Stomach (tissue), 8 donors: ENCODE measurements at regions not wholly inside any gene's neighbourhood (a gene's known extent, or its start where the extent isn't known, plus 50 kb on each side); places are given as distances from the start of the nearest gene placed in this dataset.

Experiments used
- DNase-seq, 2 donors: peaks; one replicate each; pipeline versions ENCODE4 v3.0.0 to v3.0.0-alpha.2; 2013 to 2019
- H3K27ac ChIP-seq, 5 donors: fragments of 200-600 bp in 4 of 5; sonication (generic) in 4 of 5; one replicate each; pipeline ENCODE4 v1.5.1; 2013 to 2019; ENCODE audit warnings: mild to moderate bottlenecking in 1 of 5, moderate library complexity in 1 of 5
- H3K27me3 ChIP-seq, 3 donors: fragments of 200-600 bp; sonication (generic); one replicate each; pipeline ENCODE4 v1.5.1; 2017 to 2019; ENCODE audit warnings: mixed run types in 1 of 3
- H3K36me3 ChIP-seq, 4 donors: fragments of 200-600 bp; sonication (generic); 1 replicate in 3 of 4; 2 replicates in 1 of 4; pipeline ENCODE4 v1.5.1; 2016 to 2019
- H3K4me1 ChIP-seq, 4 donors: fragments of 200-600 bp; sonication (generic); one replicate each; pipeline ENCODE4 v1.5.1; 2016 to 2019
- H3K4me3 ChIP-seq, 4 donors: fragments of 200-600 bp; sonication (generic) in 3 of 4; one replicate each; pipeline ENCODE4 v1.5.1; 2016 to 2019; ENCODE audit warnings: mild to moderate bottlenecking in 1 of 4
- H3K9me3 ChIP-seq, 4 donors: fragments of 200-600 bp; sonication (generic); one replicate each; pipeline ENCODE4 v1.5.1; 2016 to 2019
- CTCF ChIP-seq, 7 experiments: fragments of 450-650 bp in 4 of 7; fragments of 200-600 bp in 3 of 7; sonication (generic) in 3 of 7; IDR thresholded peaks; one replicate each; pipeline ENCODE4 v1.5.1; 2016 to 2019; ENCODE audit warnings: antibody characterized with exemption in 7 of 7, control low read depth in 2 of 7, mild to moderate bottlenecking in 1 of 7
- EP300 ChIP-seq: sonication (generic); formaldehyde crosslinking; IDR thresholded peaks from one replicate; pipeline ENCODE4 v1.6.1; 2017; ENCODE audit warnings: antibody characterized with exemption
- POLR2A ChIP-seq, 4 donors: fragments of 450-650 bp; IDR thresholded peaks; one replicate each; pipeline ENCODE4 v1.6.1; 2016; ENCODE audit warnings: antibody characterized with exemption in 4 of 4, control low read depth in 2 of 4, mild to moderate bottlenecking in 1 of 4, moderate library complexity in 1 of 4
- POLR2AphosphoS5 ChIP-seq, 3 donors: sonication (generic); formaldehyde crosslinking; IDR thresholded peaks; one replicate each; pipeline ENCODE4 v1.6.1; 2016; ENCODE audit warnings: antibody characterized with exemption in 3 of 3
- WGBS, 5 donors: extraction: QIAGEN DNeasy Blood & Tissue Kit in 3 of 5; methylation state at CpG; one replicate each; pipeline versions ENCODE4 v1.1.5 to v1.1.7; 2013 to 2018; 5-methylcytosine and 5-hydroxymethylcytosine counted together
- intact Hi-C: fragments of 100-400 bp; cut with DNase I; formaldehyde crosslinking; loops from one replicate; pipeline ENCODE4 v1.15.1; 2023; ENCODE audit warnings: low total_unique reads
- donor health status: healthy with polysubstance abuse.
- donor health status: Bipolar disorder and iron deficiency.
- donor health status: healthy.

DNA sequence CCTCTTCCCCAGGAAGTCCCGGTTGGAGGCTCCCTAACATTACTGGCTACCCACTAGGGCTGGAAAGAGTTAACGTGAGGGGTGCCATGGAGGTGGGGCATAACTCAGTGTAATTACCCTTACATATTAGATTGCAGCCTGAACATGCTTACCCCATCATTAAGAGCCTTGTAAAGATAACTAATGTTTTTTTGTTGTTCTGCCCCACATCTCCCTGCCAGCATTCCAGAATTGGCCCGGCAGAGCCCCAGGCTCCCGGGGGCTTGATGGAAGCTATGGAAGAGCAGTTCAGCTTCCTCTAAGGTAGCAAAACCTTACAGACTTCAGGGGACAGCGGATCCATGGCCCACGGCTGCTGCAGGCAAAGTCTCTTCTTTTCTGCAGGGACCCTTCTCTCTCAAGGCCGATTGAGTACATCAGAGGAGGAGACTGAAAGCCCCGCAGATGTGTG, 166.1 kb upstream of the FOXQ1 start:
- no peak for DNase-seq
- TF ChIP-seq CTCF (IDR thresholded peaks at IDR 0.05) (no peak), POLR2A (IDR thresholded peaks at IDR 0.05) (no peak), EP300 (no peak), POLR2AphosphoS5 (IDR thresholded peaks at IDR 0.05) (no peak)
- Histone ChIP-seq H3K9me3 (no peaks in the 10 kb centered on the region), H3K27ac (no peak overlapping the region), H3K4me3 (no peak overlapping the region), H3K27me3 (peaks cover 0 to 20% (median 0%) of the 10 kb centered on the region in 3 donors), H3K4me1 (no peaks in the 10 kb centered on the region), H3K36me3 (no peaks in the 10 kb centered on the region)
- intact Hi-C loops = no loop called here
- WGBS, 5 donors = 65 to 73% (median 71%) methylated on average over 8 of the region's 8 CpGs

DNA sequence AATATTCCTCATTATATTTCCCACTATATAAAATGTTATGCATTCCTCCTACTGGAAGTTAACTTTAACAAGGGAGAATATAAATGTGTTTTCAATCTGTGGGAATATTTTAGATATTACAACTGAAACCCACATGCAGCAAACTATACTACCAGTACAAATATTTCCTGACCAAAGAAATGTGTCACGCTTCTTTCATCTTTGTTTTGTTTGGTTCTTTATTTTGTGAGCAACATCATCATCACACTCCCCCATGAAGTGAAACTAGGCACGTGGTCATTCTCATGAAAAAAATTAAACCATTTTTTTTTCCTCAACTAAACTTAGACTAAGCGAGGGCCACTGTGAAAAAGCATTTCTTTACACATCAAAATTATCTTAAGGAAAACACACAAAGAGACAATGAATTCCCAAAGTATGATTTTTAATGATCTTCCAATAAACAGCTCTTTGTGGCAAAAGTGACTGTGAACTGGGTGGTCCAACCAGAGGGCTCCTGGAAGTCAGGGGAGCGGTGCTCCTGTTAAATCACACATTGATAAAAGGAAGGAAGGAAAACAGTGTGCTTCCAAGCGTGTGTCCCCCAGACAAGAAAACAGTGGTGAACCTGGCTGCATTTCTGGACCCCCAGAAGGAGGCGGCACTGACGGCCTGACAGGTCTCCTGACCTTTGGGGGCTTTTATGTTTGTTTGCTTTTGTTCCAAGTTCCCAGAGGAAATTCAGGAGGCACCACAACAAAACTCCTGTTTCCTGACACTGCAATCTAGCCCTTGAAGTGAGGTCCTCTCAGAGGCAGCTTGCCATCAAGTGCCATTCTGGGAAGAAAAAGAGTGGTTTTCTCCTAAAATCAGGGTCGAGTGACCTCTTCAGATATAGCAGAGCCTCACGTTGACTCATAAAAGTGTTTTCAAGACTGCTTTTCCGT, 166.8 kb upstream of the FOXQ1 start:
- H3K27me3 ChIP-seq = peaks cover 0 to 16% (median 0%) of the 10 kb centered on the region in 3 donors
- intact Hi-C loops = no loop called here
- 66 to 76% (median 72%) methylated on average over 10 of the region's 10 CpGs for WGBS, 5 donors
- H3K27ac ChIP-seq = no peak overlapping the region
- H3K4me3 ChIP-seq = no peak overlapping the region
- no peak for DNase-seq
- H3K36me3 ChIP-seq = no peaks in the 10 kb centered on the region
- TF ChIP-seq POLR2A (IDR thresholded peaks at IDR 0.05) (no peak), EP300 (no peak), CTCF (IDR thresholded peaks at IDR 0.05) (no peak), POLR2AphosphoS5 (IDR thresholded peaks at IDR 0.05) (no peak)
- no peaks in the 10 kb centered on the region for H3K4me1 ChIP-seq
- H3K9me3 ChIP-seq = no peaks in the 10 kb centered on the region

DNA sequence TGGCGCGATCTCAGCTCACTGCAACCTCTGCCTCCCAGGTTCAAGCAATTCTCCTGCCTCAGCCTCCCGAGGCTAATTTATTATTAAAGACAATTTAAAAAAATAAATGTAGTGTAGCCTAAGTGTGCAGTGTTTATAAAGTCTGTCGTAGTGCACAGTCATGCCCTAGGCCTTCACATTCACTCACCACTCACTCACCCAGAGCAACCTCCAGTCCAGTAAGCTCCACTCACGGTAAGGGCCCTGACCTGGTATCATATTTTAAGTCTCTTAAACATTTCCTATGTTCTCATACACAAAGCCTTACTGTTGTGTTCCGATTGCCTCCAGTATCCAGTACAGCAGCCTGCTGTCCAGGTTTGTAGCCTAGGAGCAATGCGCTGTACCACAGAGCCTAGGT, 168.2 kb upstream of the FOXQ1 start:
- WGBS, 5 donors = 76 to 94% (median 87%) methylated on average over 7 of the region's 7 CpGs
- DNase-seq = no peak

More for the DNA sequence above, 168.2 kb upstream of the FOXQ1 start:
- Histone ChIP-seq H3K9me3 (peaks cover 0 to 7% (median 0%) of the 10 kb centered on the region in 4 donors), H3K27me3 (peaks cover 0 to 16% (median 0%) of the 10 kb centered on the region in 3 donors), H3K4me1 (no peaks in the 10 kb centered on the region), H3K27ac (no peak overlapping the region), H3K4me3 (no peak overlapping the region), H3K36me3 (no peaks in the 10 kb centered on the region)
- intact Hi-C loops = no loop called here
- TF ChIP-seq POLR2A (IDR thresholded peaks at IDR 0.05) (no peak), EP300 (no peak), POLR2AphosphoS5 (IDR thresholded peaks at IDR 0.05) (no peak), CTCF (IDR thresholded peaks at IDR 0.05) (no peak)
